ENCODE measurements at regions not wholly inside any gene's neighbourhood (a gene's known extent, or its start where the extent isn't known, plus 50 kb on each side); places are given as distances from the start of the nearest gene placed in this dataset.

GRCh38 chr15:98043160-98044014 is 82.9 kb downstream of the ARRDC4 start:
- TF ChIP-seq CTCF (IDR thresholded peaks at IDR 0.05; ENCODE audit: insufficient read depth, low read length, poor library complexity, severe bottlenecking), result no peak
- no peak for TF ChIP-seq EZH2phosphoT487 (conservative IDR thresholded peaks at IDR 0.05; ENCODE audit: low read length)
